Forelimb muscle (tissue), 1 donor: ENCODE measurements at regions not wholly inside any gene's neighbourhood (a gene's known extent, or its start where the extent isn't known, plus 50 kb on each side); places are given as distances from the start of the nearest gene placed in this dataset.
A peak's percentile ranks its signal among the peaks of the same experiment; 100 is the strongest.

Experiments
- DNase-seq: peaks from one replicate; pipeline ENCODE4 v3.0.0-alpha.2; 2013; ENCODE audit warnings: low read depth

DNA sequence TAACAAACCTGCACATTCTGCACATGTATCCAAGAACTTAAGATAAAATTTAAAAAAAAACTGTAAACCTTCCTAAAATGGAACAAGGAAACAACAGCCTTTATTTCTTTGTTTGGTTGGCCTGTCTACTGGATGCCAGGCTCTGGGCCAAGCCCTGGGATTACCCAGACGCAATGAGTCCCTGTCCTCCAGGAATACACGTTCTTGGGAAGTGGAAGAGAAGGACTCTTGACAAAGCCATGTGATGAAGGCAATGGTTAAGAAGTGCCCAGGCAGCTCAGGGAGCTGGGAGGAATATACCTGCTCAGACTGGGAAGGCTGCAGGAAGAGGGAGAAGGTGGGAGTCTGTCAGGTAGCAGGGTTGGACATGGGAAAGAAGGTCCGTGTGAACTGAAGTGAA lies 115.4 kb downstream of the AXIN2 start:
- no peak for DNase-seq

DNA sequence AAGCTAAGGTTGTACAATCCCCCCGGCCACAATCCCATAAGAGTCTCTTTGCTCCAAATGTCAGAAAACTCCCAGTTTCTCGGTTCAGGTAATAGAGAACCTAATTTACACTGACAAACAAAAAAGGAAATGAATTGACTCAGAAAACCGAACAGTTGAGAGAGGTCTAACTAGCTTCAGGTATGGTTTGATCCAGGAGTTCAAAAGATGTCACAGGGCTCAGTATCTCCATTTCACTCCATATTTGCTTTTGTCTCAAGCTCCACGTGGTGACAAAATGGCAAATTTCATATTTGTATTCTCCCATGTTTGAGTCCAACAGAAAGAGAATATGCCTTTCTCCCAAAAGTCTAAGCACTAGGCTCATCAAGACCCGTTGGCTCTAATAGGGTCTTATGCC lies 117.4 kb downstream of the AXIN2 start:
- DNase-seq = no peak

DNA sequence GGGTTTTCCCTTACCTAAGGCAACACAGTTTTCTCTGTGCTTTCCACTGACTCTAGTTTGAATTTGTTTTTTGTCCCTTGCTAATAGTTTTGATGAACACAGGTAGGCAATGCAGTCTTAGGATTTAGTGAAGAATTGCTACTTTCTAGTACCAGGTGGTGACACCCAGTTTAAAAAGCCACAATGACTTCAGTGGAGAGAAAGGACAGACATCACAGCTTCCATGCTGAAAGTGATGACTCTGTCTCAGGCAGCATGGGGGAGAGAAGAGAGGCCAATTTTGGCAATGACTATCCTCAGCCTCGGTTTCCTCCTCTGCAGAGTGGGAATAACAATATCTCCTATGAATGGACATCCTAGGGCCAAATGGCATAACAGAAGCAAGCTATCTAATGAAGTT lies 118.8 kb downstream of the AXIN2 start:
- DNase-seq = no peak

DNA sequence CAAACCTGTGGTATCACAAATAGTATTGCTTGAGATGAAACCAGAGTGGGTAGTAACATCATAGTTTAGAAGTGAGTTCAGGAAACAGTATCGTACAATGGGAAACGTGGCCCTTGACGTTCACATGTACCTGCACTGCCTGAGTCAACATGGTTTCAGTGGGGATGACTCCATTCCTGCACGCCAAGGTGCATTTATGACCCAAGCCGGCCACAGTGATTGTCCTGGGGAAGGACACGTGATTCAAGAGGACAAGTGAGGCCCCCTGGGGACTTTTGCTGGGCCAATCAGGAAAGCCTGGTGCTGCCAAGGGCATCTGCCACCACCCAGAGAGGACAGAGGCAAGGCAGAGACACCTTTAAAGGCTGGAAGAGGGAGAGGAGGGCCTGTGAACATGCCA lies 119.2 kb downstream of the AXIN2 start:
- DNase-seq = no peak

DNA sequence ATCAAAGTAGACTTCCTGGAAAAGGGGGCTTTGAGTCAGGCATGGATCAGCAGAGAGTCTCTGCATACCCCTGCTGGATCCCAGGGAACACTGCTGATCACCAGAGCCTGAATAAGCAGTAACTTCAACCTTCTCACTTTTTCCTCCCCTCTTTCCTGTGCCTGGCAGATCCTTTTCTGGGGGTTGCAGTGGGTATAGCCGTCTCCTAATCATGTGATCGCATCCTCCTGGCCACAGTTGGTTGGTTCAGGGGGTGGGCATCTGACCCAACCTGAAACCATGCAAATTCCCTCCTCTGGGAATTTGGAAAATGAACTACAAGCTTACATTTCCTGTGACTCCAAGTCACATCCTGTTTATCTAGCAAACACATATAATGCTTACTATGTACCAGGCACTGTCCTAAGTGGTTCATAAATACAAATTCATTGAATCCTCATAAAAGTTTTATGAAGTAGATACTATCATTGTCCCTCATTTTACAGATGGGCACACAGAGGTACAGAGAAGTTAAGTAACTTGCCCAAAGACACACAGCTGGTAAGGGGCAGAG lies 120.3 kb downstream of the AXIN2 start:
- DNase-seq = no peak

DNA sequence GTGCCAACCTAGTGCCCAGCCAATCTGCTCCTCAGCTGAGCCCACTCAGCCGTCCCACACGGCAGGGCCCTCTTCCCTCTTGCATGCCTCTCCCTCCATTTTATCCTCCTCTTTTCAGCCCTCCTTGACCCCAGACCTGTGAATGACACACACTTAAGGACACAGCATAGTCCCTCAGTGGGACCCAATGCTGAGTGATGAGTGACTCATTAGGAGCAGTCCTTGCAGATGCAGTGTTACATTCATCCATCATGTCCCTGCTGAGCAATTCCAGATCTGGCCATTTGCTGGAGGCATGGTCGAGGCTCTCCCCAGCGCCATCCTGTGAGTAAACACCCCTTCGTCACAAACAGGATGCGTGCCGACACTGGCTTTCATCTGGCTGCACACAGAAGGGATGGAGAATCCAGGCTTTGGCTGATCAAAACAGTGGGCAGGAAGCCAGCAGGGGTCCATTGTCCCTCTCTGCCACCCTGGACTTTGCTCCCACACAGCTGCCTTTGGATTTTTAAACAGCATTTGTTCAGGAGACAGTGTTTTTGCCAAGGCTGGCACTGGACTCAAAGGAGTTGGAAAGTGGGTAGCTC lies 122.6 kb downstream of the AXIN2 start:
- DNase-seq = no peak

DNA sequence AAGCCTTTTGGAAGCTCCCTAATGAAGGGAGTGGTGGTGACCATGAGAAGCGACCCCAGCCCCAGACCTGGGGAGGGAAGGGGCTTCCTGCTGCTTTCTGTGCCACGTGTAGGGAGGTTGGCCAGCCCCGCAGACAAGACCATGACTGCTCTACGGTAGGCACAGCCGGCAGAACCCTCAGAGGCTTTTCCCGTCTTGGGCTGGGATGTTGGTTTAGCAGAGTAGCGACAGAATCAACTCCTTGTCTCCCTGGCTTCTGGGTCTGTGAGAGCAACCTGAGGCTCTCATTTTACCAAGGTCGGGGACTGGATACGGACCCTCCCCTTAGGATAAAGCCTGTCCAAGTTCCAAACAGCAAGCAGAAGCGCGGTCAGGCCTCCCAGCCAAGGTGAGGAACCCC lies 123.3 kb downstream of the AXIN2 start:
- DNase-seq = no peak

DNA sequence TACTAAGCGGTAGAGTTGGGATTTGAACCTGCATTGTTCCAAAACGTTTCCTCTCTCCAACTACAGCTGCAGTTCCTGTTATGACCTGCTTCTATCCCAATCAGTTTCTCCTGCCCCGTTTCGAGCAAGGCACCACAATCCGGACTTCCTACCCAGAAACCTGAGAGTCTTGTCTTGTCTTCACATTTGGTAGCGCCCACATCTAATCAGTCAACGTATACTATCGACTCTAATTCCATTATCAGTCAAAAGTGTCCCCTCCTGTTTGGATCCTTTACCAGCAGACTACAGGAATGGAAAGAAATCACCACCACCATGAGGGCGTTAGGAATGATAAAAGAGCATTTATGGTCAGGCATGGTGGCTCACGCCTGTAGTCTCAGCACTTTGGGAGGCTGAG lies 124.6 kb downstream of the AXIN2 start:
- DNase-seq = no peak

DNA sequence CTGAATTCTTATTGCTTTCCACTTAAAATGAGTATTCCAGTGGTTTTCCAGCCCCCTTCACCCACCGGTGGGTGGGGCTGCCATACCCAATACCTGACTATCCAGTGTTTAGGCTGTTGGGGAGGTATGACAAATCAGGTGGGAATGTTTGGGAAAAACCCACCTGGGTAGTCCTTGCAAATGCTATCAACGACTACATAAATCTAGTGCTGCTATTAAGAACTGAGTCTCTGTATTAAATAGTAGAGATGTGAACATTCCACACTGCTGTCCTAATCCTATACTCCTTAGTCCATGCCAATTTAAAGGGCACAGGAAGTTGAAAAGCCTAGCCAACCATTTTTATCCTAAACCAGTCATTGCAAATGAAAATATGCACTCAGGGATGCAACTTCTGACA lies 126.6 kb downstream of the AXIN2 start:
- no peak for DNase-seq

DNA sequence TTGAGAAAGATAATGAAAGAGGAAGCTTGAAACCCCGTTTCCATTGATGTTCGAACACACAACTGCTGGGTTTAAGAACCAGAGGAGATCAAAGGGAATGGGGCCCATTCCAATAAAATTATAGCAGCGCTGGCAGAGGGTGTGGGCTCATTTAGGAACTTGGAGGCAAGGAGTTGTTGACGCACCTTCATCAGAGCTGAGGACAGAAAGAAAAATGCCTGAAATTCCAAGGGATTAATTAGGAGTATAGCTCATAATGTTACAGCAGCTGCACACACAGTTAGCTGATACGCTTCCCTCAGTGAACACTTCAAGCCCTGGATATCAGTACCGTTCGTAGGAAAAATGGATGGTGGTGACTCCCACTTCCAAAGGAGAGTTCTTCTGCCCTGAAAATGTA lies 127.2 kb downstream of the AXIN2 start:
- DNase-seq = no peak

DNA sequence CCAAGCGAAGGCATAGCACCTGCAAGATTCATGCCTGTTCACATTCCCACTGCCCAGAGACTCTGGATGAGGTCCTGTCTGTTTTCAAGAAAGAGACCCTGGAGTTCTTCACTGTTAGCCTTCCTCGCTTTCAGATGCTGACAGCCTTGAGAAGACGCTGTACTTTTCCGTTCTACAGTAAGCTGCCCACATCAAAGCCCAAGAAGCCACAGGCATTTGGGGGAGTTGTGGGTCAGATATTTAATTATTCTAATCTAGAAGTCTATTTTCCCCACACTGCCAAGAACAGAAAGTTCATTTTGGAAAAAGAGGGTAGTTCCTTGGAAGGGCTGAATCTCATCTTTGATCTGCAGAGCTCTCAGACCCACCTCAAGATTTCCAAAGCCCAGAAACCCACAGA lies 127.9 kb downstream of the AXIN2 start:
- DNase-seq = no peak

DNA sequence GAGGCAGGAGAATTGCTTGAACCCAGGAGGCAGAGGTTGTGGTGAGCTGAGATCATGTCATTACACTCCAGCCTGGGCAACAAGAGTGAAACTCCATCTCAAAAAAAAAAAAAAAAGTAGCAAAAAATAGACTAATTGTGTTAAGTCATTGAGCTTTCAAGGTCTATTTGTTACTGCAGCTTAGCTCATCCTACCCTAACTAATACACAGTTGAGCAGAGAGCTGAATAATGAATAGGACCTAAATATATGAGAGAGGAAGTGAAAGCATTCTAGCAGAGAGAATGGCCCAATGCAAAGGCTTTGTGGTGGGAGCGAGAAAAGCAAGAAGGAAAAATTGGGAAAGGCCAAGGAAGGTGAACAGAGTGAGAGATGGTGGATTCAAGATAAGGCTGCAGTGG lies 128.3 kb downstream of the AXIN2 start:
- no peak for DNase-seq

DNA sequence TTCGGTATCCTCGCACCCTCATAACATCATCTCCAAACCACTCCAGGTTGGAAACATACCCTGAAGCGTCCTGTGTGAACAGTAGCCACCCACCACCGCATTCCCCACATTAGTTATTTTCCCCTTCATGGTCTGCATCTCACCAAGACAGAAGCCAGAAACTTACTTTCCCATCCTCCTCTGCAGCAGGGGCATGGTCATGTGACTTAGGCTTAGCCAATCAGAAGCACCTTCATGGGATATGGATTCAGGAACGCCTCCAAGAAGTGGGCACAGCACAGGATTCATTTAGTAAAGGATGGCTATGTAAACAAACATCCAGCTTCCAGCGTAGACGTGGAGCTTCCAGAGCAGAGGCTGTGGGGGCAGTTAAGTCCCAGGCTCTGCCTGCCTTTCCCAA lies 130.3 kb downstream of the AXIN2 start:
- no peak for DNase-seq

DNA sequence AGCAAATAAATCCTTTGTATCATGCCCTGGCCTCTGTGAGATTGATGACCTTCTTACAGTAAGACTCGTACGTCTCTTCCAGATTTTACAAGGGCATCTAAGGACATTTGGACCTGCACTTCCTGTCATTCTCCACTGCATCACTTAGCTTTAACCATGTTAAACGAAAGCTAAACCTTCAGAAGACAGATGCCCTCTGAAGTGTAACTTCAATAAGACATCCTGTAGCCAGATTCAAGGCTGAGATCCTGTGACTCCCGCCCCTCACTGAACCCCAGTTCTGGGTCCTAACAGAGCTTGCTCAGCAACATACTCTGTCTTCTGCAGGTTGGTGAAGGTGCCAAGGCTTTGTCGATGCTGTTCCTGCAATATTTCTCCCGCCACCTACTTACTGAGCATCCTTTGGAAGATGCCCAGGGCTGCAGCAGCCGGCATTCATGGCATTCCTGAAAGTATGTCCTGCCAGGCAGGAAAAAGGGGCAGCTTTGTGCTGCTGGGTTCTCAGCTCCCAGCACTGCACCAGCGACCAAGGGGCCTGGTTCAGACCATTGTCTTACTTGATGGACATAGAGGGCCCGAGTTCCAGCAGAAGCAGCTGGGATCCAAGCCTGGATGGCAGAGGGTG lies 131.1 kb downstream of the AXIN2 start:
- DNase-seq = no peak

DNA sequence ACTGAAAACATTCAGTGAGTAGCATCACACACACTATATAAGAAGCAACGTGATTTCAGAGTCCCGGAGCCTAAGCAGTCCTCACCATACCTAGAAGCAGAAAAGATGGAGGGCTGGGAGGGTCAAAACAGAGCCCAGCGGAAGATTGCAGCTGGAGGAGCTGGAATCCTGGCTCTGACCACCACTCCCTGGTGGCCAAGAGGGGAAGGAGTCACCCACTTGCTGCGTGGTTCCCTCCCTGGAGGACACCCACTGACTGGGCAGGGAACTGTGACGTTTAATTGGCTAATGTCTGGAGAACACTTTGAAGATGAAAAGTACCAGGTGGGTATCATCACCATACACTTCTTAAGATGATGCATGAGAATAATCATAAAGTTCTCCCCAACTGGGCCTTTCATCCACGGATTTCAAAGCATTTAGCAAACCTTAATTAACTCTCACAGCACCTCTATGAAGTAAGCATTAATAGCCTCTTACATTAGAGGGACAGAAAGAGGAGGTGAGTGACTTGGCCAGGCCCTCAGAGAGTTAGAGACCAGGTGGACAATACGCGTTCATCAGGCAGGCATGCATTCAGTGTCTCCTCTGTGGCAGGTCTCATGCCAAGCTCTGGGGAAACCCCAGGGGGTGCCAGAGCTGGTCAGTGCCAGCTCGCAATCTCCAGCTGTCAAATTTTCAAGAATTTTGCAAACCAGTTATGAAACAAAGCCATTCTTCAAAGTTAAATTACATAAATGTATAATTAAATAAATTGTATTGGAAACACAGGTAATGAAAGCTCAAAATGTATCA lies 137.9 kb downstream of the AXIN2 start:
- DNase-seq = no peak

DNA sequence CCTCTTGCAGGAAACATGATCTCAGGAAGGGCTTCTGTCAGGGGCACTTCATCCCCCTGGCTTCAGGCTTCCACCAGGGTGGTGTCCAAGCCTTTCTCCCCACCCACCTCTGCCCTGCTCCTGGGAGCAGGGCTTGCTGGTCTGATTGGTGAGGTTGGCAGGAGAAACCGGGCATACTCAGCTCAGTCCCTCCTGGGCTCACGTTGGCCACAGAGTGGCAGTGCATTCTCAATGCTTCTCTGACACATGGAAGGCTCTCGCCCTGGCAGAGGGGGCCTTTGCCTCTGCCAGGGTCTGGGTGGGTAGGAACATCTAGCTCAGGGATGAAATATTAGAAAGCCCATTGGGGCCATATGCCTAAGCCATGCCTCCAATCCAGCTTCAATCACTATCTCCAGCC lies 142.8 kb downstream of the AXIN2 start:
- DNase-seq = no peak

DNA sequence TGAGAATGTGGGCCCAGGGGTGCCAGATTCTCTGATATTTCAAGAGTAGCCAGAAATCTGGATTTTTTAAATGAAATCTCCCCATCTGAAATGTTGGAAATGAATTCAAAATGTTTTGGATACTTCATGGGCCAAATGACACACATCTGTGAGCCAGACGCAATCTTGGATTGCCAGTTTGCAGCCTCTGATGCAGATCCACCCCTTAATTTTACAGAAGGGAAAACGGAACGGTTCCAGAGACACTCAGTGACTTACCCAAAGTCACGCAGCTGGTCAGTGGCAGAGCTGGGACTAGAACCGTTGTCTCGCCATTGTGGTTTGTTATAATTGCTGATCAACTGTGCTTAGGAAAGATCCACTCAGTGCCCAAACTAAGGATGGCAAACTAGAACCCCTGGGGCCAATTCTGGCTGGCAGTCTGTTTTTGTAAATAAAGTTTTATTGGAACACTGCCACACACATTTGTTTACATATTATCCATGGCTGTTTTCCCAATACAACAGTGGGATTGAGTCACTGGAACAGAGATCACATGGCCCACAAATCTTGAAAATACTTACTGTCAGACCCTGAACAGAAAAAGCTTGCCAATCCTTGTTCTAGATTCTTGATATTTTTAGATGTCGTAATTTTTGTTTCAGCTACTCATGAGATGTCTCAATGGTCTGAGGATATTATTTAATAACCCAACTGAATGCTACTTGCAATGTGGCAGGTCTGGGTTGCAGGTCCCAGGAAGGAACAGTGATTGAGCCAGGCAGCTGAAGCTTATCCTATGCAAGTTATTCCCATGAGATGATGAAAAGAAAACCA lies 143.8 kb downstream of the AXIN2 start:
- no peak for DNase-seq

DNA sequence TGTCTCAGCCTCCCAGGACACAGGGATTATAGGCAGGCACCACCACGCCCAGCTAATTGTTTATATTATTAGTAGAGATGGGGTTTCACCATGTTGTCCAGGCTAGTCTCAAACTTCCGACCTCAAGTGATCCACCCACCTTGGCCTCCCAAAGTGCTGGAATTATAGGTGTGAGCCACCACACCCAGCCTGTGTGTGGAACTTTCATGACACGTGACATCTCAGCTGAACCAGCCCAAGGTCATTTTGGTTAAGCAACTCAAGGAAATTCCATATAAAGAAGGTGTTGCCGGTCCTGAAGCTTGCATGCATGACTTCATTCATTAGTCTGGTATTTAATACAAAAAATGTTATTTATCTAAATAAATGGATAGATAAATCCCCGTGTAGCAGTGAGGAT lies 145.5 kb downstream of the AXIN2 start:
- DNase-seq = no peak

DNA sequence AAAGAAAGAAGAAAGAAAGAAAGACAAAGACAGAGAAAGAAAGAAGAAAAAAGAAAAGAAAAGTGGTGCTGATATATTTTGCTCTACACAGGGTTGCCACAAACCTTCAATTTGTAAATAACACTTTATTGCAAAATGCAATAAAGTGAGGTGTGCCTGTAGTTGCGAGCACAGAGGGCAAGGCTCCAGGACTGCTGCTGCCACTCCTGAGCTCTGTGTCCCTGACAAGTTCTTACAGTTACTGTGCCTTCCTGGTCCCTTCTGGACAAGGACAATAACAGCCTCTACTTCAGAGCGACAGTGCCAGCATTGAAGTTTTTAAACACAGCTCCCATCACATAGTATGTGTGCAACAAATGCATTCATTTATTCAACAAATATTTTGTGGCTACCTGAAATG lies 148.1 kb downstream of the AXIN2 start:
- DNase-seq = no peak

DNA sequence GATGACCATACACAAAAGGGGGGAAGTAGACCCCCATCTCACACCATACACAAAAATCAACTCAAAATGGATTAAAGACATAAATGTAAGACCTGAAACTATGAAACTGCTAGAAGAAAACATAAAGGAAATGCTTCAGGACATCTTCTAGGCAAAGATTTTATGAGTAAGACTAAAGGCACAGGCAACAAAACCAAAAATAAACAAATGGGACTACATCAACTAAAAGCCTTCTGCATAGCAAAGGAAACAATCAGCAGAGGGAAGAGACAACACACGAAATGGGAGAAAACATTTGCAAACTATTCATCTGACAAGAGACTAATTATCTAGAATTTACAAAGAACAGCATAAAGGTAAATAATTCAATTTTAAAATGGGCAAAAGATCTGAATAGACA lies 152.1 kb downstream of the AXIN2 start:
- DNase-seq = no peak

DNA sequence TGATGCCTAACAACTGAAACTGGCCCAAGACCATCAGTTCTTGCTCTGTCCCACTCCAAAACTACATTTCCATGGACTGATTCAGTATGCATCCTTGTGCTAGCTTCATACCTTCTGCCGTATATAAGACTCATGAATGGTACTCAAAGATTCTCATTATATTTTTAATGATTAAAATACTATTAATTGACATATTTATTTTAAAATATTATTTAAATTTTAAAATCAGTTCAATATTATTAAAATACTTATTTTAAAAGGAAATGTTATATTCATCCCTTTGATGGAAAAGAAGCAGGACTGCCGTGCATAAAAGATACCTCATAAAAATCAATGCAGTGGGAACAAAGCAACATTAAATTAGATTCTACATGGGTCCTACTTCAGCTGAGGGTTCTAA lies 153.4 kb downstream of the AXIN2 start:
- DNase-seq = no peak

DNA sequence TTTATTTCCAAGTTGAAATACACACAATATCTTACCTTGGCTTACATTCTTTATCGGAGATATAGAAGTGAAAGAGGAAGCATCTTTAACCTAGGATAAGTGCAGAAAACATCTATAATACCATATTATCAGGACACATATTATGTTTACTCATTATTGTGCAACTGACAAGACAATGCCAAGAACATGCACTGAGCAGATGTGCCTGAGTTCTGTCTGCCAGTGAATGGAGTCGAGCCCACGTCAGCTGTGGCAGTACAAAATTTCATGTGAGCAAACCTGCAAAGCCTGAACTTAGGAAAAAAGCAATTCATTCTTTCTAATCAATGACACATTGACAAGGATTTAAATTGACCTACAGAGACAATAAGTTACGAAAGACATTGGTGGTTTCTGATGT lies 154.4 kb downstream of the AXIN2 start:
- peak; percentile 5 for DNase-seq
